GM12892 (cell line): ENCODE measurements at regions not wholly inside any gene's neighbourhood (a gene's known extent, or its start where the extent isn't known, plus 50 kb on each side); places are given as distances from the start of the nearest gene placed in this dataset.

Source experiments
- POLR2A ChIP-seq: IDR thresholded peaks from 2 replicates; pipeline ENCODE4 v1.6.1; 2011; ENCODE audit warnings: low read depth, low read length, control low read depth
- POLR2AphosphoS5 ChIP-seq: IDR thresholded peaks from 2 replicates; pipeline ENCODE4 v1.6.1; 2011; ENCODE audit warnings: low read depth, low read length, control low read depth
- TAF1 ChIP-seq: IDR thresholded peaks from 2 replicates; pipeline ENCODE4 v1.6.1; 2011; ENCODE audit warnings: low read depth, mild to moderate bottlenecking, control low read depth, low read length, borderline replicate concordance

DNA sequence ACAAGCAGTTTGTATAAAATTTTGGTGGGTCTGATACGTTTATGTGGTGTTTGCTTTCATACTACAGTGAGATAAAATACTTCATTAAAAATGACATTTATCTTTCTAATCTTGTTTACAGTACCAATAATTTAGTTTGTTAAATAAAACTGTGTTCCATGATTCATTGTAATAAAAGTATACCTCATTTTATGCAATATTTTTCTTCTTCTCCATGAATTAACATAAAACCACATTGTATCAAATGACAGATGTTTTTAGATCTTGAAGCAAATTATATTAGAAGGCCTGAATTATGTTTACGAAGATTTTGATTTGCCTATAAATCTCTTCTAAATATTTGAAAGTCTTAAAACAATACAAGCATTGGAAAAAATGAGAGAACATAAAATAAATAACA, 1443.0 kb upstream of the CDH6 start:
- TF ChIP-seq TAF1 (no peak), POLR2AphosphoS5 (no peak), POLR2A (no peak)
